ENCODE measurements at regions not wholly inside any gene's neighbourhood (a gene's known extent, or its start where the extent isn't known, plus 50 kb on each side); places are given as distances from the start of the nearest gene placed in this dataset.

- intact Hi-C loops (cut with DNase I), result no loop called here
- DNase-seq (ENCODE audit: low spot score), result no peak
Measured at GRCh38 chr22:47583959-47584562, 821.6 kb downstream of the TBC1D22A start.

DNA sequence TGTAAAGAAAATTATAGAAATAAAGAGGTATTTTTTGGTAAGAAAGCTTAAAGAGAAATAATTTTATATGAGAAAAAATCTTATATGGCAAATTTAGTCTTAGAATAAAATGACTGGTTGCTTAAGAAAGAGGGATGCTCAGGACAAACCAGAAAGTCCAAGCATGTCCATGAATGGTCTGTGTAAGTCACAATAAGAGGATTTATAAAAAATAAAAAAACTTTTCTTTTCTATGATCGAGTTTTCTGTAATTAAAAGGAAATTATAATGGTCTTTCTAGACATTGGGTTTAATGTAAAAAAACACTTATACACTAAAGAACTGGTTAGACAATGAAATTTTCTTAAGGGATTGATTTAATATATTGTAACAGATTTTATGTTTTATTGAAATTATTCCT, 819.6 kb downstream of the TBC1D22A start:
- DNase-seq (ENCODE audit: low spot score), result no peak
- intact Hi-C loops (cut with DNase I), result no loop called here

GRCh38 chr22:47580121-47580520, 817.7 kb downstream of the TBC1D22A start:
- intact Hi-C loops (cut with DNase I), result no loop called here
- no peak for DNase-seq (ENCODE audit: low spot score)

- DNase-seq (ENCODE audit: low spot score), result no peak
- intact Hi-C loops (cut with DNase I), result no loop called here
Measured at GRCh38 chr22:47576908-47577307, 814.5 kb downstream of the TBC1D22A start.

DNA sequence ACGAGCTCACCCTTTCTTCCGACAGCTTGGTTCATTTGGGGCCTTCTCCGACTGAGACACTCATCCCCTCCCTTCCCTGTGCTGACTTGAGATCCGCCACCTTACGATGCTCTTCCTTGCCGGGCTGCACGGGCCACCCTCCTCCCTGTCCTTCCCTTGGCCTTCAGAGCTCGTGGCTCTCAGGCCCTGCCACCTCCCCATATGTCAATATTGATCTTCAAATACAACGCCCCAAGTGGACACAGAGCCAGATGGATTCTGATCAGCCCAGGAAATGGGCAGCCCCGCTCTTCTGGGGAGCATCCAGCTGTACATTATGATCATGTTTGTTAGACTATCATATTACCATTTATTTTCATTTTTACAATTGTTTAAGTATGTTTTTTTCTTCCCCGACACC, 812.8 kb downstream of the TBC1D22A start:
- DNase-seq (ENCODE audit: low spot score), result peak; percentile 43
- intact Hi-C loops (cut with DNase I), result no loop called here

DNA sequence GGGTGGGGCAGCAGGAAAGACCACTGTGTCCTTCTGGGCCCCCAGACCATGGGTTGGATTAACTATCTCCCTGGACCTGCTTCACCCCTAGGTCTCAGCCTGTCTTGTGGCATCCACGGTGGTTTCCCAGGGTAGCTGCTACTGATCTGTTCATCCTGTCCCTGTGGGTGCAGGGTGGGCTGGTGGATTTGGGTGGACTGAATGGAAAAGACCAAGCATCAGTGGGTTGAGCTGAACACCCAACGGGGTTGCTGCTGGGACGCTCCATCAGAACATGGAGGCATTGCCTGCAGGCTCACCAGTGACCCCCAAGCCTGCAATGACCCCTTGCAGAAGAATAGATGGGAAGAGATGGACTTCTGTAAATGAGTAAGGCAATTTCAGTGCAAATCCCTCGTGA, 812.1 kb downstream of the TBC1D22A start:
- DNase-seq (ENCODE audit: low spot score), result peak; percentile 29
- intact Hi-C loops (cut with DNase I), result no loop called here

DNA sequence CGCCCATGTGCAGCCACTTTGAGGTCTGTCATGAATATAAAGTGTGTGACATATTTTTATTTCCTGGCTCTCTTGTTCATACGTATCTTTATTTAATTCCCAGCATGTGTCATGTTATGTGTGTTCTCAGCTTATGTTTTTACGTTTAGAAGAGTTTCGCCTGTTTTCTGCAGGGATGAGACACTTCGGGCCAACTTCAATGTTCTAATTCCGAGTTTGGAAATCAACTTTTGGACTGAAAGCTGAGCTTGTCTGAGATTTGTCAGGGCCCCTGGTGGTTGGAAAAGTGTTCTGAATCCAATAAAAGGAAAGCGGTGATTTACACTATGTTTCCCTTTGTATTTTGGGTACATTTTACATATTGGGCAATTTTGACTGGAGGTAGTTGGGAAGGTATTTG, 810.7 kb downstream of the TBC1D22A start:
- intact Hi-C loops (cut with DNase I), result no loop called here

DNA sequence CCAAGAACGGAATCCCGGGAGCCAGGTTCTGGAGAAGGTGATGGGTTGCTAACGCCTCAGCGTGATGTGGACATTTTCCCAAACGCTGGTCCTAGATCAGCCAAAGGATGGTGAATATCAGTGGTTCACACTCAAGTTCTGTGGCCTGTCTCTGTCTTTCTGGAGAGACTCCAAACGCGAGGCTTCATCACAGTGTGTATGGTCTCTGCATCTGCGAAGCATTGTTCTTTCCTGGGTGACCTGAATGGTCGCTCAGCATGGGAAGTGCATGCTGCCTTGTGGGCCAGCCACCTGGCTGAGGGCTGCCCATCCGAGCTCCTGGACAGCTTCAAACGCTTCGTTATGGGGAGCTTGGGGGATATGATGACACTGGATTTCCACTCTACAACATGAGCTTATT, 810.0 kb downstream of the TBC1D22A start:
- intact Hi-C loops (cut with DNase I), result no loop called here
- DNase-seq (ENCODE audit: low spot score), result peak; percentile 38

More for the DNA sequence above, 810.7 kb downstream of the TBC1D22A start:
- no peak for DNase-seq (ENCODE audit: low spot score)

- DNase-seq (ENCODE audit: low spot score), result peak; percentile 32
- intact Hi-C loops (cut with DNase I), result no loop called here
Measured at GRCh38 chr22:47571616-47572015, 809.2 kb downstream of the TBC1D22A start.

GRCh38 chr22:47570851-47571250, 808.4 kb downstream of the TBC1D22A start:
- DNase-seq (ENCODE audit: low spot score), result peak; percentile 48
- intact Hi-C loops (cut with DNase I), result no loop called here

DNA sequence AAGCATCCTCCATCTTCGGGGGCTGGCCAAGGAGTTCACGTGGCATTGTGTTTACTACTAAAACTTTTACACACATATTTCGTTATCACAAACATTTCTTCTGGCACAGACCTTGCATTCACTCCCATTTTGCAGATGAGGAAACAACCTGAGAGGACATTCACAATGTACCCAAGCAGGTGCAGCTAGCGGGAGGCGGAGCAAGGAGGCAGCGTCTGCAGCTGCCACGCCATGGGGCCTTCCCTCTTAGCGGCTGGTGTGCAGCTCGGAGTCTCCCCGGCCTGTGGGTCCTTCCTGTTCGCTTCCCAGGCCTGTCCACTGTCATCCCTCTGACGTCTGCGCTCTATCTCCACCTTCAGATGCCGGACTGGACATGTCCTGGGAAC, 807.8 kb downstream of the TBC1D22A start:
- no peak for DNase-seq (ENCODE audit: low spot score)
- intact Hi-C loops (cut with DNase I), result no loop called here

- DNase-seq (ENCODE audit: low spot score), result peak; percentile 62
- intact Hi-C loops (cut with DNase I), result no loop called here
Measured at GRCh38 chr22:47569389-47570299, 807.2 kb downstream of the TBC1D22A start.

GRCh38 chr22:47568700-47569099, 806.2 kb downstream of the TBC1D22A start:
- peak; percentile 23 for DNase-seq (ENCODE audit: low spot score)
- intact Hi-C loops (cut with DNase I), result no loop called here

- intact Hi-C loops (cut with DNase I), result no loop called here
- DNase-seq (ENCODE audit: low spot score), result peak; percentile 76
Measured at GRCh38 chr22:47567126-47568090, 805.0 kb downstream of the TBC1D22A start.

GRCh38 chr22:47566491-47566890, 804.0 kb downstream of the TBC1D22A start:
- intact Hi-C loops (cut with DNase I), result no loop called here
- no peak for DNase-seq (ENCODE audit: low spot score)

GRCh38 chr22:47565607-47566006, 803.2 kb downstream of the TBC1D22A start:
- intact Hi-C loops (cut with DNase I), result no loop called here
- DNase-seq (ENCODE audit: low spot score), result no peak

GRCh38 chr22:47564651-47565434, 802.4 kb downstream of the TBC1D22A start:
- no peak for DNase-seq (ENCODE audit: low spot score)
- intact Hi-C loops (cut with DNase I), result no loop called here

DNA sequence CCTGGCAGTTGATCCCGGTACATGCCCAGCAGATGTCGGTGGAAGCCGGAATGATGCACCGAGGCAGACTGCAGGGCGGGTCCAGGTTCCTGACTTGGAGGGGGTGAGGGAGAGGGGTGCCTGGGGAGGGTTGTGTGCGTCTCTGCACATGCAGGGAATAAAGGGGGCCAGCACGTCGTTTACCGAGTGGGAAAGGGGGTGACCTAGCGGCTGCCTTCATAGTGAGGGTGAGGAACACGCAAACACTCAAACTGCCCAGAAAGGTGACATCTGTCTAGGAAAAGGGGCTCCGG, 801.7 kb downstream of the TBC1D22A start:
- intact Hi-C loops (cut with DNase I), result no loop called here
- DNase-seq (ENCODE audit: low spot score), result no peak
